HG02571 (cell line): ENCODE measurements at regions not wholly inside any gene's neighbourhood (a gene's known extent, or its start where the extent isn't known, plus 50 kb on each side); places are given as distances from the start of the nearest gene placed in this dataset.
"Not testable (repeated sequence)": the region's sequence is repeated elsewhere in the genome, so short reads cannot be mapped to it uniquely, and the experiment has no call there.

Experiments
- ATAC-seq: cut with Tn5 transposase; IDR thresholded peaks from one replicate; pipeline ENCODE4 v1.9.1; 2021; ENCODE audit warnings: mild to moderate bottlenecking, moderate library complexity; ENCODE audit not compliant: unreplicated experiment

GRCh38 chr7:65797086-65797485 is 75.8 kb upstream of the VKORC1L1 start:
- not testable (repeated sequence) for ATAC-seq

- not testable (repeated sequence) for ATAC-seq
Observed at GRCh38 chr7:65797566-65797965, 75.3 kb upstream of the VKORC1L1 start.

- ATAC-seq, result peak; percentile 89
Observed at GRCh38 chr7:65798111-65799075, 74.5 kb upstream of the VKORC1L1 start.

DNA sequence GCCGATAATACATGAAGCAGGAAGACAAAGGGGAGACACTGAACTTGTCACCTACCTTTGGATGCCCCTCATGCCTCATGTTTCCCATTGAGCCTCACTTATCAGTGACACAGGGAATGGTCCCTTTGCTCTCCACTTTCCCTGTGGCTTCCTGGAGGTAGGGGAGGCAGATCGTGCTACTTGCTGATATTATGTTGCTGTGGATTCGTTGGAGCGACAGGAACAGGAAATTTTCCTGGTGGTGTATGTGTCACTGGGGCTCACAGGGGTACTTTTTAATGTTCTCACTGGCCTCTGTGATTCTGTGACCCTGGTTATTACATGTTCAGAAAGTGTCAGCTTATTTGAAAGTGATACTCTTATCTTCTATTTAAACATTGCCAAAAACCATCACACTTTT is 72.7 kb upstream of the VKORC1L1 start:
- ATAC-seq, result not testable (repeated sequence)

- ATAC-seq, result no peak
Observed at GRCh38 chr7:65800890-65801341, 72.0 kb upstream of the VKORC1L1 start.

DNA sequence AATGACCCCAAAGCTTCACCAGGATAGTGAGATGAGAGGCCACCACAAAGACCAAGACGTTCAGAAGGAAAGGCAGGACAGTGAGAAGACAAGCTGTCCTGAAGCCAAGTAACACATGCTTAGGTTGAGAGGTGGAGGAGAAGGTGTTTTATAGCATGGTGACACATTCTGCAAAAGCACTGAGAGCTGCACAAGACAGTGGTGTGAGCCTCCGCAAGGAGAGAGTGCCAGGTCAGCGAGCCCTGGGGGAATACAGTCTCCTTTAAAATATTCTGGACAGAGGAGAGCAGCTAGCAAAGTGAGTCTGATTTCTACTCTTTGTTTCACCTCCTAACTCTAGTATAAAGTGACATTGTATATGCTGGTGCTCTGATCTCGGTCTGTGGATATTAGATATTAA is 68.0 kb upstream of the VKORC1L1 start:
- ATAC-seq, result no peak

DNA sequence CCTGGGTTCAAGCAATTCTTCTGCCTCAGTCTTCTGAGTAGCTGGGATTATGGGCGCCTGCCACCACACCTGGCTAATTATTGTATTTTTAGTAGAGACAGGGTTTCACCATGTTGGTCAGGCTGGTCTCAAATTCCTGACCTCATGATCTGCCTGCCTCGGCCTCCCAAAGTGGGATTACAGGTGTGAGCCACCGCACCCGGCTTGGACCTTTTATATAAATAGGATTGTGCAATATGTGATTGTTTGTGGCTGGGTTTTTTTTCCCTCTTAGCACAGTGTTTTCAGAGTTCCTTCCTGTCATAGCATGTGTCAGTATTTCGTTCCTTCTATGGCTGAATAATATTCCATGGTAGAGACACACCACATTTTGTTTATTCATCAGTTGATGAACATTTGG is 65.8 kb upstream of the VKORC1L1 start:
- ATAC-seq, result not testable (repeated sequence)

- peak; percentile 96 for ATAC-seq
Observed at GRCh38 chr7:65809259-65809981, 63.5 kb upstream of the VKORC1L1 start.

- ATAC-seq, result peak; percentile 13
Observed at GRCh38 chr7:65809982-65810288, 62.9 kb upstream of the VKORC1L1 start.

DNA sequence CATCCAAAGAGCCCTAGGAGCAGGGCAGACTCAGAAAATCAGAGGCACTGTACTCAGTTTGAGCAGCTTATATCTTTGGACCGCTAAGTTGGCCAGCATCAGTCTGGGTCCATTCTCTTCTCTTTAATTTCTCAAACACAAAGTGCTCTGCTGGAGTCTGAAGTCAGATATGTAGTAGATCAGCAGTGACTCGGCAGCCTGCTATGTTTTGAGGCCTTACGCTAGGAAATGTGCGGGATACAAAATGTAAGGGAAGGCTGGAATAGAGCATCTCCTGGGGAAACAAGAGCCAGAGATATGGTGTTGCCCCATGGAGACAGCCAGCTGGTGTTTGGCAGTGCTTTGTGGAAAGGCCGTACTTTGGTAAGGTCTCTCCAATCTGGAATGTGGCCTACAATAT is 60.6 kb upstream of the VKORC1L1 start:
- no peak for ATAC-seq

DNA sequence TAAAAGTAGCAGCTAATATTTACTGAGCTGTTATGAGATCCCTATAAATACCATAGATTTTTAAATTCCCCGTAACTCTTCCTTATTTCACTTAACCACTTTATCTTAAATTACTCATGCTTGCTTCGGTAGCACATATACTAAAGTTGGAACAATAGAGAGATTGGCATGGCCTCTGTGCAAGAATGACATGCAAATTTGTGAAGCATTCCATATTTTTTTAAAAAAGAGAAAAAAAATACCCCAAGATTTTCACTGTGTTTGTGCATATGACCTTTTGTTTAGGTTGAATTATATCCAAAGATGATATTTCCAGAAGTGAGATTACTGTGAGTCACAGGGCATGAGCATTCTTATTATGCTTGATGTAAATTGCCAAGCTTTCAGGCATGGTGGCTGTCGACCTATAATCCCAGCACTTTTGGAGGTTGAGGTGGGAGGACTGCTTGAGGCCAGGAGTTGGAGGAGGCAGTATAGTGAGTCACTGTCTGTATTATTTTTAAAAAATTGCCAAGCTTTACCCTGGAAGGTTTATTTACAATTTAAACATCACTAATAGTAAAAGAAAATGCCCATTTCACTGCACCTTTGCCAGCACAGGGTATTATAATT is 58.2 kb upstream of the VKORC1L1 start:
- not testable (repeated sequence) for ATAC-seq

GRCh38 chr7:65820287-65820950 is 52.5 kb upstream of the VKORC1L1 start:
- no peak for ATAC-seq
